Activated naive CD4-positive, alpha-beta T cell treated with anti-CD3 and anti-CD28 coated beads, Interleukin-2, amount 50 U/mL, for 72 hours (primary cell): ENCODE measurements at regions not wholly inside any gene's neighbourhood (a gene's known extent, or its start where the extent isn't known, plus 50 kb on each side); places are given as distances from the start of the nearest gene placed in this dataset.

Experiments used
- ATAC-seq, 2 donors: fragments of 150-1000 bp; cut with Tn5 transposase; 2 replicates each; pipeline ENCODE4 v1.10.0; 2021; ENCODE audit warnings: mild to moderate bottlenecking in 2 of 2, moderate library complexity in 2 of 2
- DNase-seq, 2 donors: peaks; one replicate each; pipeline ENCODE4 v3.0.0; 2021 to 2022; ENCODE audit warnings: low spot score in 2 of 2
- H3K27ac Mint-ChIP-seq, 2 donors: one replicate each; pipeline ENCODE4 v1.8.0; 2022; ENCODE audit warnings: mild to moderate bottlenecking in 2 of 2, mixed read lengths in 2 of 2
- H3K36me3 Mint-ChIP-seq, 2 donors: one replicate each; pipeline ENCODE4 v1.8.0; 2022; ENCODE audit warnings: mixed read lengths in 2 of 2
- H3K9me3 Mint-ChIP-seq, 2 donors: one replicate each; pipeline ENCODE4 v1.8.0; 2022; ENCODE audit warnings: mixed read lengths in 2 of 2

GRCh38 chr3:182115328-182116015, 403.7 kb downstream of the SOX2 start:
- H3K9me3 Mint-ChIP-seq = peaks cover 2 to 12% of the 10 kb centered on the region in 2 donors
- no peak for DNase-seq
- H3K36me3 Mint-ChIP-seq = no peaks in the 10 kb centered on the region
- no peak for ATAC-seq
- H3K27ac Mint-ChIP-seq = no peak overlapping the region

DNA sequence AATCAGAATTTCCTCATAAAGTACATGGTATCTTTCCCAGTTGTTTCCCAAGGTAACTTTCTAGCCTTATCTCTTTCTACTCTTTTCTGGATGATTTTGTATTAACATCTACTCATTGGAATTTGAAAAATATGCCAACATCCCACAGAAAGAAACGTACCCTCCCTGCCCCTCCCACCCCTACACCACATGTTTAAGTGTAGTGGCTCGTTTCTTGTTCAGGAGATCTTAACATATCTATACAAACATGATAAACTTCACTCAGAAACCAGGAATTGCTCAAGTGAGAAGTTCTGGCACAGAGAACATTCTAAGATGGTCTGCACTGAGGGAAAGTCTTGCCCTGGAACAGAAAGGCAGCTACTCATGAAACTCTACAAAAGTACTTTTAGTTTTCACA, 404.7 kb downstream of the SOX2 start:
- DNase-seq (no peak), ATAC-seq (no peak)

DNA sequence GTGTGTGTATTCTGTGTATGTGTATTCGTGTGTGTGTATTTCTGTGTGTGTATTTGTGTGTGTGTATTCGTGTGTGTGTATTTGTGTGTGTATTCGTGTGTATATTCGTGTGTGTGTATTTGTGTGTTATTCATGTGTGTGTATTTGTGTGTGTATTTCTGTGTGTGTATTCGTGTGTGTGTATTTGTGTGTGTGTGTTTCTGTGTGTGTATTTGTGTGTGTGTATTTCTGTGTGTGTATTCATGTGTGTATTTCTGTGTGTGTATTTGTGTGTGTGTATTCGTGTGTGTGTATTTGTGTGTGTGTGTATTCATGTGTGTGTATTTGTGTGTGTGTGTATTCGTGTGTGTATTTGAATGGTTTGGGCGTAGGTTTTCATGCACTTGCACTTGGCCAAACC, 405.4 kb downstream of the SOX2 start:
- DNase-seq (no peak), ATAC-seq (no peak)
- Mint-ChIP-seq H3K36me3 (no peaks in the 10 kb centered on the region), H3K9me3 (peaks cover under 1% of the 10 kb centered on the region in 2 donors), H3K27ac (no peak overlapping the region)

More for the DNA sequence above, 404.7 kb downstream of the SOX2 start:
- Mint-ChIP-seq H3K36me3 (no peaks in the 10 kb centered on the region), H3K27ac (no peak overlapping the region), H3K9me3 (peaks cover 2 to 8% of the 10 kb centered on the region in 2 donors)

DNA sequence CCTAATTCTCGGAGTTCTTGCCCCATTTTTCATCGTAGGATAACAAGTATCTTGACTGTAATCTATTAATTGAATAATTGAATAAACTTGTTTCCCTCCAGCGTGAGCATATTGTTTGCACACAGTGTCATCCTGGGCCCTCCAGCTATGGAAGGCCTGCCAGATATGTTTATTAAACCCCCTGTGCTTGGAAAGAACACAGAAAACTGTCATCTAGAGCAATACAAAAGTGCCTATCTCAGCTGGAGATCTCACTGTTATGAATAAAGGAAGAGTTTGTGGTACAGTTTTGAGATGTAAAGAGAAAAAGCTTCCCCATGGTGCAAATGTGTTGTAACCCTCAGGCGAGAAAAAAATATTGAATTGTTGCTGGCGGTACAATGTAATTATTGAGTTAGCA, 405.9 kb downstream of the SOX2 start:
- DNase-seq (no peak), ATAC-seq (no peak)
- no peak overlapping the region for H3K27ac Mint-ChIP-seq
- H3K9me3 Mint-ChIP-seq = no peaks in the 10 kb centered on the region
- H3K36me3 Mint-ChIP-seq = no peaks in the 10 kb centered on the region

DNA sequence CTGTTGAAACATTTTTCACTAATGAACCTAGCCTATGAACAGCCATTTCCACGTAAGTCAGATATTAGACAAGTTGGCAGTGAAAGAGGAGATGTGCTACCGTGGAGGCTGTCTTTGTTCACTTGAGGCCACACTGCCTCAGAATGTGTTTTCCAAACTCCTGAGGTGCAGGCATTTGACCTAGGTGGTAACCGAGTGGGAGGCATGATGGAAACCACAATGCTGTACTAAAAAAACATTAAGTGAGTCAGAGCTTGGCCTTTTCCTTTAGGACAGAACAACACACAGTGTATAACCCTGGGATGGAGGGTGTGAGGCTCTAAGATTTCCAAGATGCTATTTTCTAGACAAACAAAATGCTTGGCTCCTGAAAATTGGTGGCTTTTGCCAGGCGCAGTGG, 406.3 kb downstream of the SOX2 start:
- DNase-seq = no peak
- H3K36me3 Mint-ChIP-seq = no peaks in the 10 kb centered on the region

GRCh38 chr3:182121401-182121800, 409.7 kb downstream of the SOX2 start:
- ATAC-seq (no peak), DNase-seq (no peak)
- Mint-ChIP-seq H3K27ac (no peak overlapping the region), H3K9me3 (peaks cover 0 to 4% of the 10 kb centered on the region in 2 donors), H3K36me3 (no peaks in the 10 kb centered on the region)

More for the DNA sequence above, 406.3 kb downstream of the SOX2 start:
- no peak overlapping the region for H3K27ac Mint-ChIP-seq
- H3K9me3 Mint-ChIP-seq = no peaks in the 10 kb centered on the region
- no peak for ATAC-seq

GRCh38 chr3:182122779-182123178, 411.1 kb downstream of the SOX2 start:
- ATAC-seq = no peak
- Mint-ChIP-seq H3K9me3 (peaks cover 0 to 8% of the 10 kb centered on the region in 2 donors), H3K36me3 (no peaks in the 10 kb centered on the region), H3K27ac (no peak overlapping the region)
- no peak for DNase-seq

- ATAC-seq (no peak), DNase-seq (no peak)
- H3K36me3 Mint-ChIP-seq = no peaks in the 10 kb centered on the region
- H3K27ac Mint-ChIP-seq = no peak overlapping the region
- peaks cover 0 to 8% of the 10 kb centered on the region in 2 donors for H3K9me3 Mint-ChIP-seq
These were observed 412.5 kb downstream of the SOX2 start for GRCh38 chr3:182124187-182124586.

GRCh38 chr3:182124716-182125115, 413.0 kb downstream of the SOX2 start:
- H3K9me3 Mint-ChIP-seq = peaks cover 0 to 8% of the 10 kb centered on the region in 2 donors
- DNase-seq (no peak), ATAC-seq (no peak)
- H3K36me3 Mint-ChIP-seq = no peaks in the 10 kb centered on the region
- H3K27ac Mint-ChIP-seq = no peak overlapping the region

DNA sequence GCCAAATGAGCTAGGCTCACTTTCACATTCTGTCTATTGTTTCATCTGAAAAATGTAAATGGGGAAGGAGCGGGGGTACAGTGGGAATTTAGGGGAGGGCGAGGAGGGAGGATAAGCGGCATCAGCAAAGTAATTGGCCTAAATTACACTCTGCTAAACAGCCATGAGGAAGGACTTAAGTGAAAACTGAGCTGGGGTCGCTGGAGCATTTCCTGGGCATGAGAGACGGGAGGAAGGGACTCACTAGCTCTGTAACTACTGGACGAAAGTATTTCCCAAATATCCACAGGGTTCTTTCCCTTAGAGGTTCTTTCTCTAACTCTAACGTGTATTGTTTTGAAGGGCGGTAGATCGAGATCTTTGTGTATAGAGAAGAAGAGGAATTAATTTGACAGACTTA, 418.0 kb downstream of the SOX2 start:
- peaks cover 0 to 5% of the 10 kb centered on the region in 2 donors for H3K9me3 Mint-ChIP-seq
- H3K27ac Mint-ChIP-seq = no peak overlapping the region
- DNase-seq (no peak), ATAC-seq (no peak)
- no peaks in the 10 kb centered on the region for H3K36me3 Mint-ChIP-seq

DNA sequence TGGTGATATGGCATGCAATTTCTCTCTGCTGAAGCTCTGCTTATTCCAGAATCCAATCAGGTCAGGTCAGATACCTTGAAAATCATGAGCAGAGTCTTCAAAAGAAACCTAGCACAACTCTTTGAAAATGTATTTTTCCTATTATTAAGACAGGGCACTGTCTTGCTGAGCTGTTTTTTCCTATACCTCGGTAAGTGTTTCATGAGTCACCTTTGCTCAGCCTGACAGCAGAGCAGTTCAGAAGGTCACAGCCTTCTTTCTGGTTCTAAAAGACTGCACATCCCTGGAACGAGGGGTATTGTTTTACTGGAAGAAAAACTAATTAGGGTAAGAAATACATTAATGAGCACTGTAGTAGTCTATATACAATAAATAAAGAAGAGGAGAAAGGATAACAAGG, 422.0 kb downstream of the SOX2 start:
- DNase-seq (no peak), ATAC-seq (no peak)
- Mint-ChIP-seq H3K9me3 (no peaks in the 10 kb centered on the region), H3K36me3 (no peaks in the 10 kb centered on the region), H3K27ac (no peak overlapping the region)

- no peaks in the 10 kb centered on the region for H3K9me3 Mint-ChIP-seq
- ATAC-seq = no peak
- no peak for DNase-seq
- H3K36me3 Mint-ChIP-seq = no peaks in the 10 kb centered on the region
- no peak overlapping the region for H3K27ac Mint-ChIP-seq
These were observed 423.3 kb downstream of the SOX2 start for GRCh38 chr3:182135056-182135455.

- Mint-ChIP-seq H3K27ac (no peak overlapping the region), H3K9me3 (no peaks in the 10 kb centered on the region), H3K36me3 (no peaks in the 10 kb centered on the region)
- ATAC-seq (no peak), DNase-seq (no peak)
These were observed 424.5 kb downstream of the SOX2 start for GRCh38 chr3:182136008-182136910.

GRCh38 chr3:182138393-182138792, 426.7 kb downstream of the SOX2 start:
- ATAC-seq (no peak), DNase-seq (no peak)
- H3K36me3 Mint-ChIP-seq = no peaks in the 10 kb centered on the region
- no peak overlapping the region for H3K27ac Mint-ChIP-seq
- no peaks in the 10 kb centered on the region for H3K9me3 Mint-ChIP-seq

- ATAC-seq = no peak
- peaks cover 0 to under 1% of the 10 kb centered on the region in 2 donors for H3K9me3 Mint-ChIP-seq
These were observed 428.1 kb downstream of the SOX2 start for GRCh38 chr3:182139627-182140357.

DNA sequence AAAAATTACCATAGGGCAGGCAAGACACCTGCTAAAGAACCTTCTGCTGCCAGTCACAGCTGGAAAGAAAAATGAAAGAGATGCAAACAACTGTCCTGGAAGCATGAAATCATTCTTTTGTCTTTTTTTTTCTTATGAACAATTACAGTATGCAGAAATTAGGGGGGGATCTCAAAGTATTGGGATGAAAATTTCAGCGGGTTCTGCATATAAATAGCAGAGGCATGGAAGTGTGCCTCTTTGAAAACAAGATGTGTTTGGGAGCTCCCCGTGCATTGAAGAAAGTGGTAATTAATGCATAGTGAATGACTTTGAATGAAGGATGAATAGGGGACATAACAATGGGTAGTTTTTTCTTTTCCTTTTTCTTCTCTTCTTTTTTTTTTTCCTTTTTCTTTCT, 431.2 kb downstream of the SOX2 start:
- Mint-ChIP-seq H3K9me3 (peaks cover 0 to 6% of the 10 kb centered on the region in 2 donors), H3K36me3 (no peaks in the 10 kb centered on the region), H3K27ac (no peak overlapping the region)
- DNase-seq (no peak), ATAC-seq (no peak)

More at GRCh38 chr3:182139627-182140357, 428.1 kb downstream of the SOX2 start:
- Mint-ChIP-seq H3K36me3 (no peaks in the 10 kb centered on the region), H3K27ac (no peak overlapping the region)
- DNase-seq = no peak

- DNase-seq (no peak), ATAC-seq (no peak)
- Mint-ChIP-seq H3K9me3 (peaks cover 0 to 6% of the 10 kb centered on the region in 2 donors), H3K27ac (no peak overlapping the region), H3K36me3 (no peaks in the 10 kb centered on the region)
These were observed 432.2 kb downstream of the SOX2 start for GRCh38 chr3:182143903-182144302.
